ENCODE measurements at regions not wholly inside any gene's neighbourhood (a gene's known extent, or its start where the extent isn't known, plus 50 kb on each side); places are given as distances from the start of the nearest gene placed in this dataset.

DNA sequence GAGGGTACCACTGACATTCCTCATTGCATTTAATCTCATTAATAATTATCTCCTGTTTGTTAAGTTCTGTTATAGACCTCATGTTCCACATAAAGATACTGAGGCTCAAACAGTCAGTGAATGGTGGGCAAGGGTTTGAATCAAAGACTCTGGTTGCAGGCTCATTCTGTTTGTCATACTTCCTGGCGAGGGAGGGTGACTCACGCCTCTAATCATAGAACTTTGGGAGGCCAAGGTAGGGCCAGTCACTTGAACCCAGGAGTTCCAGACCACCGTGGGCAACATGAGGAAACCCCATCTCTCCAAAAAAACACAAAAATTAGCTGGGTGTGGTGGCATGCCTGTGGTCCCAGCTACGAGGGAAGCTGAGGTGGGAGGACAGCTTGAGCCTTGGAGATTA, 220.7 kb upstream of the MIR17HG start:
- TF ChIP-seq ZSCAN20 (CRISPR knock-in tag; IDR thresholded peaks at IDR 0.05) (no peak), CHD4 (IDR thresholded peaks at IDR 0.05; ENCODE audit: borderline replicate concordance) (no peak), NFE2L2 (conservative IDR thresholded peaks at IDR 0.05; ENCODE audit: low read length) (no peak), MYC (IDR thresholded peaks at IDR 0.05; ENCODE audit: borderline replicate concordance, low read length) (no peak), EHMT2 (IDR thresholded peaks at IDR 0.05; ENCODE audit: low read depth) (no peak), GATA3 (IDR thresholded peaks at IDR 0.05; ENCODE audit: borderline replicate concordance) (no peak), RARB (CRISPR knock-in tag; IDR thresholded peaks at IDR 0.05) (no peak), BHLHE40 (IDR thresholded peaks at IDR 0.05; ENCODE audit: low read depth, low read length) (no peak), ZC3H11A (IDR thresholded peaks at IDR 0.05) (no peak), ZFP36 (IDR thresholded peaks at IDR 0.05; ENCODE audit: borderline replicate concordance, partially characterized antibody) (no peak), JUN (IDR thresholded peaks at IDR 0.05) (no peak), CBX8 (IDR thresholded peaks at IDR 0.05) (no peak), CBX2 (IDR thresholded peaks at IDR 0.05; ENCODE audit: borderline replicate concordance, low read depth) (no peak), SMC3 (IDR thresholded peaks at IDR 0.05) (no peak)
- TF ChIP-seq, protein P1, sequence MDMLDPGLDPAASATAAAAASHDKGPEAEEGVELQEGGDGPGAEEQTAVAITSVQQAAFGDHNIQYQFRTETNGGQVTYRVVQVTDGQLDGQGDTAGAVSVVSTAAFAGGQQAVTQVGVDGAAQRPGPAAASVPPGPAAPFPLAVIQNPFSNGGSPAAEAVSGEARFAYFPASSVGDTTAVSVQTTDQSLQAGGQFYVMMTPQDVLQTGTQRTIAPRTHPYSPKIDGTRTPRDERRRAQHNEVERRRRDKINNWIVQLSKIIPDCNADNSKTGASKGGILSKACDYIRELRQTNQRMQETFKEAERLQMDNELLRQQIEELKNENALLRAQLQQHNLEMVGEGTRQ (IDR thresholded peaks at IDR 0.05), result no peak
- TF ChIP-seq, protein P2, sequence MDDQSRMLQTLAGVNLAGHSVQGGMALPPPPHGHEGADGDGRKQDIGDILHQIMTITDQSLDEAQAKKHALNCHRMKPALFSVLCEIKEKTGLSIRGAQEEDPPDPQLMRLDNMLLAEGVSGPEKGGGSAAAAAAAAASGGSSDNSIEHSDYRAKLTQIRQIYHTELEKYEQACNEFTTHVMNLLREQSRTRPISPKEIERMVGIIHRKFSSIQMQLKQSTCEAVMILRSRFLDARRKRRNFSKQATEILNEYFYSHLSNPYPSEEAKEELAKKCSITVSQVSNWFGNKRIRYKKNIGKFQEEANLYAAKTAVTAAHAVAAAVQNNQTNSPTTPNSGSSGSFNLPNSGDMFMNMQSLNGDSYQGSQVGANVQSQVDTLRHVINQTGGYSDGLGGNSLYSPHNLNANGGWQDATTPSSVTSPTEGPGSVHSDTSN (IDR thresholded peaks at IDR 0.05), result no peak
- TF ChIP-seq, protein P3, sequence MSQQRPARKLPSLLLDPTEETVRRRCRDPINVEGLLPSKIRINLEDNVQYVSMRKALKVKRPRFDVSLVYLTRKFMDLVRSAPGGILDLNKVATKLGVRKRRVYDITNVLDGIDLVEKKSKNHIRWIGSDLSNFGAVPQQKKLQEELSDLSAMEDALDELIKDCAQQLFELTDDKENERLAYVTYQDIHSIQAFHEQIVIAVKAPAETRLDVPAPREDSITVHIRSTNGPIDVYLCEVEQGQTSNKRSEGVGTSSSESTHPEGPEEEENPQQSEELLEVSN (IDR thresholded peaks at IDR 0.05; ENCODE audit: borderline replicate concordance, low read depth), result no peak
- Histone ChIP-seq H3K4me2 (no peak overlapping the region), H3K27ac (no peak overlapping the region), H3K4me1 (no peaks in the 10 kb centered on the region), H3K9me3 (no peaks in the 10 kb centered on the region), H3K4me3 (no peak overlapping the region)
- DNase-seq (ENCODE audit: low read depth in 1 of 2, low spot score in 1 of 2) (no peak), ATAC-seq (no peak), FAIRE-seq (no peak)
- POLR2A ChIA-PET, result no interaction called here
- CTCF ChIA-PET, result no interaction called here
- WGBS (ENCODE audit: missing lambda C conversion rate), result 22% methylated on average over 4 of the region's 4 CpGs

- ChIA-PET POLR2A (no interaction called here), CTCF (no interaction called here)
- DNase-seq (ENCODE audit: low read depth in 1 of 2, low spot score in 1 of 2) (no peak), ATAC-seq (no peak), FAIRE-seq (no peak)
- TF ChIP-seq EHMT2 (IDR thresholded peaks at IDR 0.05; ENCODE audit: low read depth) (no peak), CBX2 (IDR thresholded peaks at IDR 0.05; ENCODE audit: borderline replicate concordance, low read depth) (no peak), EP300 (IDR thresholded peaks at IDR 0.05) (no peak), KDM5A (IDR thresholded peaks at IDR 0.05) (no peak), RCOR1 (IDR thresholded peaks at IDR 0.05; ENCODE audit: low read depth, low read length) (no peak), SMC3 (IDR thresholded peaks at IDR 0.05) (no peak), RARB (CRISPR knock-in tag; IDR thresholded peaks at IDR 0.05) (no peak)
- TF ChIP-seq, protein P4, sequence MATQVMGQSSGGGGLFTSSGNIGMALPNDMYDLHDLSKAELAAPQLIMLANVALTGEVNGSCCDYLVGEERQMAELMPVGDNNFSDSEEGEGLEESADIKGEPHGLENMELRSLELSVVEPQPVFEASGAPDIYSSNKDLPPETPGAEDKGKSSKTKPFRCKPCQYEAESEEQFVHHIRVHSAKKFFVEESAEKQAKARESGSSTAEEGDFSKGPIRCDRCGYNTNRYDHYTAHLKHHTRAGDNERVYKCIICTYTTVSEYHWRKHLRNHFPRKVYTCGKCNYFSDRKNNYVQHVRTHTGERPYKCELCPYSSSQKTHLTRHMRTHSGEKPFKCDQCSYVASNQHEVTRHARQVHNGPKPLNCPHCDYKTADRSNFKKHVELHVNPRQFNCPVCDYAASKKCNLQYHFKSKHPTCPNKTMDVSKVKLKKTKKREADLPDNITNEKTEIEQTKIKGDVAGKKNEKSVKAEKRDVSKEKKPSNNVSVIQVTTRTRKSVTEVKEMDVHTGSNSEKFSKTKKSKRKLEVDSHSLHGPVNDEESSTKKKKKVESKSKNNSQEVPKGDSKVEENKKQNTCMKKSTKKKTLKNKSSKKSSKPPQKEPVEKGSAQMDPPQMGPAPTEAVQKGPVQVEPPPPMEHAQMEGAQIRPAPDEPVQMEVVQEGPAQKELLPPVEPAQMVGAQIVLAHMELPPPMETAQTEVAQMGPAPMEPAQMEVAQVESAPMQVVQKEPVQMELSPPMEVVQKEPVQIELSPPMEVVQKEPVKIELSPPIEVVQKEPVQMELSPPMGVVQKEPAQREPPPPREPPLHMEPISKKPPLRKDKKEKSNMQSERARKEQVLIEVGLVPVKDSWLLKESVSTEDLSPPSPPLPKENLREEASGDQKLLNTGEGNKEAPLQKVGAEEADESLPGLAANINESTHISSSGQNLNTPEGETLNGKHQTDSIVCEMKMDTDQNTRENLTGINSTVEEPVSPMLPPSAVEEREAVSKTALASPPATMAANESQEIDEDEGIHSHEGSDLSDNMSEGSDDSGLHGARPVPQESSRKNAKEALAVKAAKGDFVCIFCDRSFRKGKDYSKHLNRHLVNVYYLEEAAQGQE (IDR thresholded peaks at IDR 0.05), result no peak
- TF ChIP-seq, protein P3 (IDR thresholded peaks at IDR 0.05; ENCODE audit: borderline replicate concordance, low read depth), result no peak
- Histone ChIP-seq H3K9me3 (no peaks in the 10 kb centered on the region), H3K4me2 (no peak overlapping the region), H3K4me3 (no peak overlapping the region), H3K27ac (no peak overlapping the region), H3K4me1 (no peaks in the 10 kb centered on the region)
- WGBS (ENCODE audit: missing lambda C conversion rate), result 0% methylated on average over 1 of the region's 1 CpG
These were observed 219.5 kb upstream of the MIR17HG start for GRCh38 chr13:91127995-91128394.
